Gastroesophageal sphincter (tissue), 3 donors: ENCODE measurements at regions not wholly inside any gene's neighbourhood (a gene's known extent, or its start where the extent isn't known, plus 50 kb on each side); places are given as distances from the start of the nearest gene placed in this dataset.

ENCODE experiments used
- CTCF ChIP-seq, 4 experiments: fragments of 200-600 bp in 2 of 4; fragments of 450-650 bp in 2 of 4; sonication (generic) in 1 of 4; IDR thresholded peaks; one replicate each; pipeline ENCODE4 v1.5.1; 2017 to 2019; ENCODE audit warnings: antibody characterized with exemption in 4 of 4, mild to moderate bottlenecking in 2 of 4, moderate library complexity in 2 of 4
- POLR2A ChIP-seq, 2 donors: fragments of 450-650 bp; IDR thresholded peaks; one replicate each; pipeline ENCODE4 v1.6.1; 2017; ENCODE audit warnings: antibody characterized with exemption in 2 of 2, mild to moderate bottlenecking in 2 of 2, moderate library complexity in 1 of 2

GRCh38 chr10:42942279-42942950, 134.5 kb upstream of the RET start:
- TF ChIP-seq CTCF (IDR thresholded peaks at IDR 0.05) (no peak), POLR2A (IDR thresholded peaks at IDR 0.05) (no peak)
